Muscle of leg (tissue), 3 donors: ENCODE measurements at regions not wholly inside any gene's neighbourhood (a gene's known extent, or its start where the extent isn't known, plus 50 kb on each side); places are given as distances from the start of the nearest gene placed in this dataset.

Experiments used
- DNase-seq: peaks from one replicate; pipeline ENCODE4 v3.0.0; 2013
- H3K27ac ChIP-seq: one replicate; pipeline ENCODE4 v1.5.1; 2013; ENCODE audit warnings: mild to moderate bottlenecking, low read length, control low read depth
- H3K27me3 ChIP-seq: one replicate; pipeline ENCODE4 v1.6.1; 2013; ENCODE audit warnings: low read length; ENCODE audit not compliant: control insufficient read depth, insufficient read depth
- H3K36me3 ChIP-seq: one replicate; pipeline ENCODE4 v1.6.1; 2013; ENCODE audit warnings: low read length; ENCODE audit not compliant: control insufficient read depth, insufficient read depth
- H3K4me1 ChIP-seq: one replicate; pipeline ENCODE4 v1.6.1; 2013; ENCODE audit warnings: low read length; ENCODE audit not compliant: control insufficient read depth, insufficient read depth
- H3K4me3 ChIP-seq: one replicate; pipeline ENCODE4 v1.5.1; 2013; ENCODE audit warnings: low read length, control low read depth
- H3K9me3 ChIP-seq: replicated peaks from 2 replicates; pipeline ENCODE4 v1.6.1; 2013; ENCODE audit warnings: low read depth, low read length; ENCODE audit not compliant: control insufficient read depth
- WGBS: methylation state at CpG from one replicate; pipeline ENCODE4 v1.1.5; 2013; ENCODE audit warnings: missing lambda C conversion rate; ENCODE audit not compliant: insufficient coverage; 5-methylcytosine and 5-hydroxymethylcytosine counted together

DNA sequence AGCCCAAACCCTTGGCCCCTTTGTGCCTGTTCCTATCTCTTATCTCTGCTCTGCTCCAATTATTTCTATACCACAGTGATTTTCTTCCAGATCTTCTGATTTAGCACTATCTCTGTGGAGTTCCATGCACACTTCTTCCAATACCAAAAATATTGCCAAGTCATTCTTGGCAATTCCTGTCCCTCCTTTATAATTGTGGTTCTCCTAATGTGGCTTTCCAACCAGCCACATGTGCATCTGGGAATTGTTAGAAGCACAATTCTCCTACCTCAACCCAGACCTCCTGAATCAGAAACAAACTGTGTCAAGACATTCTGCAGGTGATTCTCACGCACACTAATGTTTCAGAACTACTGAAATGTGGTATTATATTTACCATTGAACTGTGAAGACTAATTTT lies 447.8 kb upstream of the IGFBP3 start:
- Histone ChIP-seq H3K4me3 (no peak overlapping the region), H3K27me3 (no peaks in the 10 kb centered on the region), H3K36me3 (no peaks in the 10 kb centered on the region), H3K4me1 (no peaks in the 10 kb centered on the region), H3K9me3 (no peaks in the 10 kb centered on the region), H3K27ac (no peak overlapping the region)
- no peak for DNase-seq
- WGBS, result no CpG with 5 or more reads among the region's 1 CpG

GRCh38 chr7:46366526-46366925 lies 445.5 kb upstream of the IGFBP3 start:
- no CpG with 5 or more reads among the region's 1 CpG for WGBS
- Histone ChIP-seq H3K9me3 (no peaks in the 10 kb centered on the region), H3K4me3 (no peak overlapping the region), H3K27me3 (no peaks in the 10 kb centered on the region), H3K4me1 (no peaks in the 10 kb centered on the region), H3K36me3 (no peaks in the 10 kb centered on the region), H3K27ac (no peak overlapping the region)
- no peak for DNase-seq

GRCh38 chr7:46363688-46364087 lies 442.6 kb upstream of the IGFBP3 start:
- Histone ChIP-seq H3K27ac (no peak overlapping the region), H3K4me3 (no peak overlapping the region), H3K27me3 (no peaks in the 10 kb centered on the region), H3K9me3 (no peaks in the 10 kb centered on the region), H3K36me3 (no peaks in the 10 kb centered on the region), H3K4me1 (no peaks in the 10 kb centered on the region)
- peak; percentile 21 for DNase-seq
- 89% methylated on average over 1 of the region's 1 CpG for WGBS

- Histone ChIP-seq H3K27ac (no peak overlapping the region), H3K4me3 (no peak overlapping the region), H3K4me1 (no peaks in the 10 kb centered on the region), H3K27me3 (no peaks in the 10 kb centered on the region), H3K36me3 (no peaks in the 10 kb centered on the region), H3K9me3 (no peaks in the 10 kb centered on the region)
- WGBS, result 63% methylated on average over 1 of the region's 2 CpGs
- no peak for DNase-seq
These were observed 439.7 kb upstream of the IGFBP3 start for GRCh38 chr7:46360811-46361210.

- H3K36me3 ChIP-seq, result no peaks in the 10 kb centered on the region
These were observed 439.2 kb upstream of the IGFBP3 start for GRCh38 chr7:46360296-46360695.

GRCh38 chr7:46357851-46358250 lies 436.8 kb upstream of the IGFBP3 start:
- Histone ChIP-seq H3K27ac (no peak overlapping the region), H3K9me3 (no peaks in the 10 kb centered on the region), H3K4me3 (no peak overlapping the region), H3K4me1 (no peaks in the 10 kb centered on the region), H3K27me3 (no peaks in the 10 kb centered on the region), H3K36me3 (no peaks in the 10 kb centered on the region)
- WGBS, result 100% methylated on average over 3 of the region's 5 CpGs
- DNase-seq, result no peak

More at GRCh38 chr7:46360296-46360695, 439.2 kb upstream of the IGFBP3 start:
- Histone ChIP-seq H3K9me3 (no peaks in the 10 kb centered on the region), H3K27ac (no peak overlapping the region), H3K4me3 (no peak overlapping the region), H3K27me3 (no peaks in the 10 kb centered on the region), H3K4me1 (no peaks in the 10 kb centered on the region)
- no peak for DNase-seq
- WGBS, result 70% methylated on average over 3 of the region's 3 CpGs

GRCh38 chr7:46357290-46357689 lies 436.2 kb upstream of the IGFBP3 start:
- Histone ChIP-seq H3K9me3 (no peaks in the 10 kb centered on the region), H3K4me1 (no peaks in the 10 kb centered on the region), H3K27ac (no peak overlapping the region), H3K36me3 (no peaks in the 10 kb centered on the region), H3K4me3 (no peak overlapping the region), H3K27me3 (no peaks in the 10 kb centered on the region)
- DNase-seq, result no peak
- WGBS, result no CpG with 5 or more reads among the region's 2 CpGs

- no peaks in the 10 kb centered on the region for H3K9me3 ChIP-seq
- no peak overlapping the region for H3K4me3 ChIP-seq
- DNase-seq, result peak; percentile 12
- H3K4me1 ChIP-seq, result no peaks in the 10 kb centered on the region
- no peak overlapping the region for H3K27ac ChIP-seq
- WGBS, result 60% methylated on average over 1 of the region's 2 CpGs
- no peaks in the 10 kb centered on the region for H3K27me3 ChIP-seq
- no peaks in the 10 kb centered on the region for H3K36me3 ChIP-seq
These were observed 435.3 kb upstream of the IGFBP3 start for GRCh38 chr7:46356371-46356770.

GRCh38 chr7:46355331-46355730 lies 434.3 kb upstream of the IGFBP3 start:
- Histone ChIP-seq H3K27me3 (no peaks in the 10 kb centered on the region), H3K27ac (no peak overlapping the region), H3K36me3 (no peaks in the 10 kb centered on the region), H3K9me3 (no peaks in the 10 kb centered on the region), H3K4me3 (no peak overlapping the region), H3K4me1 (no peaks in the 10 kb centered on the region)
- DNase-seq, result no peak
- 88% methylated on average over 3 of the region's 4 CpGs for WGBS

GRCh38 chr7:46352004-46352954 lies 431.2 kb upstream of the IGFBP3 start:
- no peaks in the 10 kb centered on the region for H3K27me3 ChIP-seq
- no peak overlapping the region for H3K27ac ChIP-seq
- no CpG with 5 or more reads among the region's 2 CpGs for WGBS
- DNase-seq, result peak; percentile 68
- H3K4me1 ChIP-seq, result no peaks in the 10 kb centered on the region
- H3K9me3 ChIP-seq, result no peaks in the 10 kb centered on the region
- H3K4me3 ChIP-seq, result no peak overlapping the region
- no peaks in the 10 kb centered on the region for H3K36me3 ChIP-seq
